Transverse colon (tissue), 4 donors: ENCODE measurements at regions not wholly inside any gene's neighbourhood (a gene's known extent, or its start where the extent isn't known, plus 50 kb on each side); places are given as distances from the start of the nearest gene placed in this dataset.

Source experiments
- CTCF ChIP-seq, 5 experiments: fragments of 200-600 bp in 3 of 5; fragments of 450-650 bp in 2 of 5; sonication (generic) in 3 of 5; IDR thresholded peaks; 1 replicate in 2 of 5; 2 replicates in 3 of 5; pipeline ENCODE4 v1.5.1; 2016 to 2017; ENCODE audit warnings: antibody characterized with exemption in 5 of 5, inconsistent platforms in 3 of 5, mild to moderate bottlenecking in 2 of 5, moderate library complexity in 1 of 5
- EP300 ChIP-seq: sonication (generic); formaldehyde crosslinking; IDR thresholded peaks from one replicate; pipeline ENCODE4 v1.6.1; 2017; ENCODE audit warnings: antibody characterized with exemption, low read depth
- POLR2A ChIP-seq: fragments of 450-650 bp; IDR thresholded peaks from one replicate; pipeline ENCODE4 v1.6.1; 2016; ENCODE audit warnings: antibody characterized with exemption, mild to moderate bottlenecking, moderate library complexity
- POLR2AphosphoS5 ChIP-seq, 3 donors: sonication (generic); formaldehyde crosslinking; IDR thresholded peaks; one replicate each; pipeline ENCODE4 v1.6.1; 2016; ENCODE audit warnings: antibody characterized with exemption in 3 of 3

DNA sequence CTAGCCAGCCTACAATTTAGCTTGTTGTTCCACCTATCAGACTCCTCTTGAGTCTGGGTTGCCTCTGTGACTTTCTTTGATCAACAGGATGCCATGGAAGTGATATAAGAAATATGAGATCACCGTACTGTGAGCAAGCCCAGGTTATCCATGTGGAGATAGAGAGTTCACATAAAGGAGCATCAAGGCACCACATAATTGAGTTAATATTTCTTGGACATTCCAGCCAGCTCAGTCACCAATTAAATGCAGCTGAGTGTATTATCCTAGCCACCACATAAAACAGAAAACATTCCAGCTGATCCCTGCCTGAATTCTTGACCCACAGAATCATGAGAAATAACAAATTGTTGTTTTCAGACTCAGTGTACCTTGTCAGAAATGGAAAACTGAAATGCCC lies 253.6 kb downstream of the PPP1R2C start:
- TF ChIP-seq CTCF (IDR thresholded peaks at IDR 0.05) (no peak), POLR2AphosphoS5 (IDR thresholded peaks at IDR 0.05) (no peak), POLR2A (no peak), EP300 (no peak)
